DMS79 treated with DMSO at 0.1 percent for 48 hours (cell line): ENCODE measurements at regions not wholly inside any gene's neighbourhood (a gene's known extent, or its start where the extent isn't known, plus 50 kb on each side); places are given as distances from the start of the nearest gene placed in this dataset.
"Not testable (repeated sequence)": the region's sequence is repeated elsewhere in the genome, so short reads cannot be mapped to it uniquely, and the experiment has no call there.

Experiments used
- DNase-seq: peaks from one replicate; lab custom pipeline; 2025; lab: John Stamatoyannopoulos, UW

GRCh38 chr7:42685911-42686310 lies 226.0 kb downstream of the C7orf25 start:
- no peak for DNase-seq

GRCh38 chr7:42677751-42678699 lies 233.8 kb downstream of the C7orf25 start:
- no peak for DNase-seq

DNA sequence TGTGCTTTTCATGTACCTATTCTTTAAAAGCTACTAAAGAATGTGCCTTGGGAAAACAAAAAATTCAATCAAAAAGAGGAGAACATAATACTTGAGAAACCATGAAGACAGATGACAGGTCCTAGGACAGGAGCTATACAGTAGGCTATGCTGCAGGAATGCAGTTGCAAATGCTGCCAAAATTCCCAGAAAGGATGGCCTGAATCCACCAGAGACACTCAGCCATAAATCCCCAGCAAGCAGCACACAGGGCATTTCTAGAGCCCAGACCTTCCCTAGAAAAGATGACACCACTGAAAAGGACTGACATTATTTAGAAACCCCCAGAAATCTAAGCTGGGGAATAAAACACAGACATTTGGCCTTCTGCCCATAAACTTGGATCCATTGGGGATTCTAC lies 237.3 kb downstream of the C7orf25 start:
- DNase-seq: no peak

- DNase-seq: no peak
Observed at GRCh38 chr7:42673951-42674350, 237.9 kb downstream of the C7orf25 start.

GRCh38 chr7:42672339-42672999 lies 239.4 kb downstream of the C7orf25 start:
- no peak for DNase-seq

DNA sequence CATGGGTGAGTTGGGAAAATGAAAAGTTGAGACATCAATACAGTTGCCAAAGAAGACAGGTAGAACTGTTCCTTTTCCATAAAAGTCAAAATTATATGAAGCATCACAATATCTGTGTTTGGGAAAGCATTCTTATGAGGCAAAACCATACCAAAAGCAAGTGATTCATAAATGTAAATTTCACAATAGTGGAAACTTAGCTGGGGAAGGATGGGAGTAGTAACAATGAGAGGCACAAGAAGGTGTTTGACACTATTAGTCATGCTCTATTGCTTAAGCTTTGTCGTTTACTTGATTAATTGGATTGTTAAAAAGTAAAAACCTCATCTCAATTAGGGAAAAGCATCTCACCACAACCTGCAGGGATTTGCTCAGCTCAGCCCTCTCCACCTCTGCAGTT lies 240.2 kb downstream of the C7orf25 start:
- DNase-seq: no peak

- DNase-seq: no peak
Observed at GRCh38 chr7:42666994-42667393, 244.9 kb downstream of the C7orf25 start.

DNA sequence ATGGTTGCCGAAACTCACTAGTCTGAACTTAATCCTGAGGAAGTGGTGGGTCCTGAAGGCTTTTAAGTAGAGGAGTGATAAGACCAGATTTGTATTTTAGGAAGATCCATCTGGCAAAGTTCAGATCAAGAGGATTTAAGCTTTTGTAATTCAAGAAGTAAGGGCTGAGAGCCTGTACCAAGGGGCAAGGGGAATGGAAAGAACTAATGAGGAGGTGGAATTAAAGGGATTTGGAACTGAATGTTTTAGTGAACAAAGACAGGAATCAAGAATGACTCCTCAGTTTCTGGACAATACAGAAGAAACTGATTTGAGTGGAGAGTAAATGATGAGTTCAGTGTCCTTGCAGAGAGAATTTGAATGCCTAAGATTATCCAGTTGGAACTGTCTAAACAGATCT lies 249.0 kb downstream of the C7orf25 start:
- no peak for DNase-seq

DNA sequence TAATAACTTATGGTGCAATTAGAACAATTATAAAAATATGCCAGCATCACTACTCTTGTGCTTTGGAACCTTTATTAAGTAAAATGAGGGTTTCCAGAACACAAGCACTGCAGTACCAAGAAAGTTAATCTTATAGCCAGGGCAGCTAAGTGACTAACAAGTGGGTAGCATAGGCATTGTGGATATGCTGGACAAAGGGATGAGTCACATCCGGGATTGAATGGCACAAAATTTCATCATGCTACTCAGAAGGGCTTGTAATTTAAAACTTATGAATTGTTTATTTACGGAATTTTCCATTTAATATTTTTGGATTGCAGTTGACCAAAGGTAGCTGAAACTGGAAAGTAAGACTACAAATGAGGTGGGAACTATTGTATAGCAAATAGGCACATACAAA lies 250.6 kb downstream of the C7orf25 start:
- no peak for DNase-seq

DNA sequence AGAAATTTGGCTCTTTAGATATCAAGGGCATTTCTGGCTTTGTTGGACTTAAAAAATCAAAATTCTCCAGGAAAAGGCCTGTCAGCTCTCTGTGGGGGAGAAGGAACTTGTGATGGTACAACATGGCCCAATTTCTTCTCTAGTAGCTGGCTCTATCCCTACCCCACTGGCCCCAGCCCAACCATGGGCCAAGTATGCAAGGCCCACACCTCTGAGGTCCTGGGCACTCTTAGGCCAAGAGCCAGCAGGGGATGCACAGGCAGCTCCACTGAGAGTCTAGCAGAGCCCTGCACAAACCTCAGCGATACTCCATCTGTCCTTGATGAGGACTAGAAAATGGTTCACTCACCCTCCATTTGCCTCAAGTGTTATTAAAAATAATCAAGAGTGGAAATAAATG lies 261.2 kb downstream of the C7orf25 start:
- DNase-seq: no peak

GRCh38 chr7:42650171-42650570 lies 261.7 kb downstream of the C7orf25 start:
- no peak for DNase-seq

DNA sequence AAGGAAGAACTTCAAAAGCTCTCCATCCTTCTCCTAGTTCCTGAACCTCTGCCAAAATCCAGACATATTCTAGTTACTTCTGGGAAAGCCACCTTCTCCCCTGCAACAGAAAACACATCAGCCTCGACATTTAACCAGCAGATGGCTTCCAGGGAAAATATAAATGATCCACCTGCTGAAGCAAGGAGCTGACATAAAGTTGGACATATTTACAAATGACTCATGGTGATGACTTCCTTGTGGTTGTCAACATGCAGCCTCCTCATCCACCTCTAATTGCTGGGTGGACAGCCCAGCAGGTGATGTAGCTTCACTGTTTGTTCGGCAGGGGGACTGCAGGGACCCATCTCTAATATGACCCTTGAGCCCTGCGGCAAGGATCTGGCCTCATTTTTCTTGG lies 266.0 kb downstream of the C7orf25 start:
- DNase-seq: no peak

- DNase-seq: no peak
Observed at GRCh38 chr7:42642699-42643098, 269.2 kb downstream of the C7orf25 start.

DNA sequence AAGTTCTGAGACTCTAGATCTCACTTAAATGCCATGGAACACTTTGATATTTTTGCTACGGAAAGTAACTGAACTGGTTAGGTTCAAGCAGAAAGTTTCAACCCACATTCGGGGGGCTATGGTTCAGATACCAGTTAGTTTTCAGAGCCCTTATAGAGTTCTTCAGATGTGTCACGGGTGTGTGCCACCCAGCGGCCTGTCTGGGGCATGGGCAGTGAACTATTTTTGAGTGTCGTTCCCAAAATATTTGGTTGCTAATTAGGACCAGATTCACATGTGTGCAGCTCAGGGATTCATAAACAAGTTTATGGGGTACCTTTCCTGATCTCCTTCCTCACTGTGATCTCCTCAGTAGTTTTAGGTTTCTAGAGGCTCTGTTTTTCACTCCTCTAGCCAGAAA lies 271.9 kb downstream of the C7orf25 start:
- DNase-seq: no peak

- DNase-seq: not testable (repeated sequence)
Observed at GRCh38 chr7:42636380-42636779, 275.5 kb downstream of the C7orf25 start.

- DNase-seq: no peak
Observed at GRCh38 chr7:42628054-42628453, 283.8 kb downstream of the C7orf25 start.

DNA sequence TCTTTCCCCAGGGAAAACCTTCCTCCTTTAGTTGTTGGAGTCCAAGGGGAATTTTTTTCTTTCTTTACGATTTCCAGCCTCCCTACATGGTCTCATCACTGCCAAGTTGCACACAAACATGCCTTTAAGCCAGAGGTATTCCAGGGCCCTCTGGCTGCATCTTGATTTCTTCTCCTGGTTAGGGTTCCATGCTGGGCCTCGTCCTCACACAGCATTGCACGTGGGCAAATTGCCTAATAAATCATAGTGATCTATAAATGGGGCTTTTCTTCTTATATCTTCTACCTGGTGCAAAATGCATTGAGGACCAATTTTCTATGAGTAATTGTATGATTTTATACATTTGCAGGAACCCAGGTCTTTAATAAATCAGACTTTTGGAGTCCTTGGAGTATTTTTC lies 284.2 kb downstream of the C7orf25 start:
- no peak for DNase-seq

GRCh38 chr7:42627101-42627500 lies 284.8 kb downstream of the C7orf25 start:
- no peak for DNase-seq

DNA sequence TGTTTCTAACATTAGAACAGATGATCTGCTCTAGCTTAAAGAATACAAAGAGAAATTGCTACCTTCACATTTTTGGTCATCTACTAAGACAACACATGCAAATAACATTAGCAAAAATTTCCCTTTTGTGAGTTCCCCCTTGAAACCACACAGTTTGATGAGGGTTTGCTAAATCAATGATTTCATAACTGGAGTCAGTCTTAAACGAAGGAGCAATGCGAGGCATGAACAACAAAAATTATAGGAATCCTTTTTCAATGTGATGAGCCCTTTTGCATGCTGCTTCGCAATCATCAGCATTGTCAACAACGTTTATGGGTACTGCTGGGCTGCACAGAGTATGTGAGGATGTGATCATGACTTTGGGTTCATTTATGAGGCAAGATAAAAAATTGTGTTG lies 286.4 kb downstream of the C7orf25 start:
- no peak for DNase-seq

DNA sequence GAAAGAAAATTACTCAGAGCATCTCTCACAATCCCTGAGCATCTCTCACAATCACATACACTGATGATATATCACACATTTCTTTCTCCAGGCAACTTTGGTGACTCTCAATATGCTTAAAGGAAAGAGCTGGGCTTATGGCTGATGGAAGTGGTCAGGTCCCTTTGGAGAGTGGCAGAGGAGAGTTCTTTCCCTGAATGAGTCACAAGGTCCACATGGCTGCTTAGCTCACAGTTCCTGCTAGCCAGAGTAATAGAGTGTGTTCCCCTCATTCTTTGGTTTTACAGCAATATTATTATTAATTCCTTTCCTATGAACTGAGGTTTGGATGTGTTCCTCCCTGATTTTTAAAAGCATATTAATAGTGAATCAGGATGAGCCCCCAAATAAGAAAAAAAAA lies 287.4 kb downstream of the C7orf25 start:
- no peak for DNase-seq

DNA sequence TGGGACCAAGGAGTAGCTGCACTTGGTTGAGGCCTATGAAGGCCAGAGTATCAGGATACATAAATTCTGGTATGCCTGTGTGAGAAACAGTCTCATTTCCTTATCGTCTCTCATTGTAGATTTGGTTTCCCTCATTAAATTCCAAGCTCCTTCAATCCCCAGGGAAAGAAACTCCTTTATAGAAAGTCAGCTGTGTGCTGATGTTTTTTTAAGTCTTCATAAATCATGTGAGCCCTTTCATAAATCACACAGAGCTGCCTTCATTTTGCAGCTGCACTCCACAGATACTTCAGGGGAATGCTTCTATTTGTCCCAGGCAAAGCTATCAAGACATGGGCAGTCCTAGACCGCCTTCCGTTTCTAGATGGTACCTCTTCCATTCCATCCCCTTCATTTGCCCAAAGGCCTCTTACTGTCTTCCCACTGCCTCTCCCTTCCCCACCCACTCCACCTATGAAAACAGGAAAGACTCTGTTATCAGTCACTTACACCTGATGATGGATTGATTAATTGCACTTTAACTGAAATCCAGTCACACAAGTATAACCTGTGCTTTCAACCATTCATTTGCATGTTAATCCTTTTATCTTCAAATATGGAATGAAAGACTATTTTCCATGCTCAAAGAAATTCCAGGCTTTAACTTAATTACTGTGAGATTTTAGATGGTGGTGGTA lies 290.2 kb downstream of the C7orf25 start:
- DNase-seq: no peak

DNA sequence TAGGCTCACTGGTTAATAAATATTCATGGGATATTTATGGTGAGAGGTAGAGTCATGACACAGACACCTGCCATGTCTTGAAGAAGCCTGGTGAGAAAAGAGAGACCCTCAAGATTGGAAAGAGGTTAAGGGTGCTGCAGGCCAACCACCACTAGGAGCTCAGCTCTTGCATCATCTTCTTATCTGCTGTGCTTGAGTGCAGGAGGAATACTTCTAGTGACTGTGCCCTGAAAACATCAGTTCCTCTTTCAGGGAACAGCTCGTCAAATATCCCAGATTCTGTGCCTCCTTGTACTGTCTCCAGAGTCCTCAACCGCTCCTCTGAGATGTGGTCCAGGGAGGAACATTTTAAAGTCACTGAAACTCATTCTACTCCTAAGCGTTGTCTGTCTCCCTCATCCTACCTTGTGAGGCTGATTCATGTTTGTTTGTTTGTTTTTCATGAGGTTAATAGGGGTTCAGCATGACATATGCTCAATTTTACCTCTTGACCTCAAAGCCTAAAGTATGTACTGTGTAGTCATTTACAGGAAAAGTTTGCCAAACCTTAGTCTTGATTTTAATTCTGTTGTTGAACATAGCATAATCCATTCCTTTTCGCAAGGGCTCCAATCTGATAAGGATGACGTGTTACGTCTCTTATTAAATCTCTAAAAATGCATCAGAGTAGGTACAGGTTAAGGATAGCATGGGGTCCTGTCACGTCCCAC lies 293.1 kb downstream of the C7orf25 start:
- no peak for DNase-seq
